GM12878 (cell line): ENCODE measurements at regions not wholly inside any gene's neighbourhood (a gene's known extent, or its start where the extent isn't known, plus 50 kb on each side); places are given as distances from the start of the nearest gene placed in this dataset.

ENCODE experiments used
- CBX5 ChIP-seq: sonication (generic); IDR thresholded peaks from 2 replicates; pipeline ENCODE4 v1.6.1; 2016; ENCODE audit warnings: low read depth, moderate library complexity, mild to moderate bottlenecking, inconsistent platforms
- IKZF1 ChIP-seq: fragments of 450-650 bp; conservative IDR thresholded peaks from 2 replicates; pipeline ENCODE4 v1.6.1; 2017; ENCODE audit warnings: antibody characterized with exemption, mild to moderate bottlenecking
- MEF2B ChIP-seq: fragments of 450-650 bp; IDR thresholded peaks from 2 replicates; pipeline ENCODE4 v1.6.1; 2018; ENCODE audit warnings: mild to moderate bottlenecking, moderate library complexity; ENCODE audit not compliant: partially characterized antibody, poor library complexity, severe bottlenecking
- RUNX3 ChIP-seq: IDR thresholded peaks from 2 replicates; pipeline ENCODE4 v1.6.1; 2012; ENCODE audit warnings: low read length, inconsistent platforms
- SUPT20H ChIP-seq: IDR thresholded peaks from 2 replicates; pipeline ENCODE4 v1.6.1; 2011; ENCODE audit warnings: low read depth, mild to moderate bottlenecking, low read length, moderate library complexity, borderline replicate concordance; ENCODE audit not compliant: control insufficient read depth
- TF ChIP-seq, protein P1 (sequence below): fragments of 450-650 bp; IDR thresholded peaks from 2 replicates; pipeline ENCODE4 v1.6.1; 2016; ENCODE audit warnings: mild to moderate bottlenecking
- TF ChIP-seq, protein P2 (sequence below): fragments of 450-650 bp; IDR thresholded peaks from 2 replicates; pipeline ENCODE4 v1.6.1; 2016; ENCODE audit warnings: mild to moderate bottlenecking, moderate library complexity, borderline replicate concordance
- TF ChIP-seq, protein P3 (sequence below): fragments of 150-350 bp; IDR thresholded peaks from 2 replicates; pipeline ENCODE4 v1.6.1; 2014; ENCODE audit warnings: mild to moderate bottlenecking, low read depth, low read length
- TF ChIP-seq, protein P4 (sequence below): IDR thresholded peaks from 2 replicates; pipeline ENCODE4 v1.6.1; 2012; ENCODE audit warnings: low read depth, low read length, improper control_type of control experiment

DNA sequence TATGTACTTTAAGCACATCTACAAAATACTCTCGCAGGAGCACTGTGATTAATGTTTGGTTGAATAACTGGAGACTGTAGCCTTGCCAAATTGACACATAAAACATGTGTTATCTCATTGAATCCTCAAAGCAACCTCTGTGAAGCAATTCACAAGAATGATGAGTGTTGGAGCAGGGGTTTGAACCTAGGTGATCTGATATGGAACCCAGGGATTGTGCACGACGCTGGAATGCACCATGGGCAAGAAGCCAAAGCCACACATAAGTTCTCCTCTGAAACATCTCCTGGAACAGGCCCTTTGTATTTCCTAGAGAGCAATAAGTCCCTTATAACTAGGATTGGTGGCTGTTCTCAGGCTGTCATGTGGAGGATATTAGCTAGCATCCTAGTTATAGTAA is 124.6 kb upstream of the IVNS1ABP start (continued):
- TF ChIP-seq, protein P1, sequence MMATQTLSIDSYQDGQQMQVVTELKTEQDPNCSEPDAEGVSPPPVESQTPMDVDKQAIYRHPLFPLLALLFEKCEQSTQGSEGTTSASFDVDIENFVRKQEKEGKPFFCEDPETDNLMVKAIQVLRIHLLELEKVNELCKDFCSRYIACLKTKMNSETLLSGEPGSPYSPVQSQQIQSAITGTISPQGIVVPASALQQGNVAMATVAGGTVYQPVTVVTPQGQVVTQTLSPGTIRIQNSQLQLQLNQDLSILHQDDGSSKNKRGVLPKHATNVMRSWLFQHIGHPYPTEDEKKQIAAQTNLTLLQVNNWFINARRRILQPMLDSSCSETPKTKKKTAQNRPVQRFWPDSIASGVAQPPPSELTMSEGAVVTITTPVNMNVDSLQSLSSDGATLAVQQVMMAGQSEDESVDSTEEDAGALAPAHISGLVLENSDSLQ, result no peak
- no peak for TF ChIP-seq CBX5
- no peak for TF ChIP-seq RUNX3
- TF ChIP-seq, protein P2, sequence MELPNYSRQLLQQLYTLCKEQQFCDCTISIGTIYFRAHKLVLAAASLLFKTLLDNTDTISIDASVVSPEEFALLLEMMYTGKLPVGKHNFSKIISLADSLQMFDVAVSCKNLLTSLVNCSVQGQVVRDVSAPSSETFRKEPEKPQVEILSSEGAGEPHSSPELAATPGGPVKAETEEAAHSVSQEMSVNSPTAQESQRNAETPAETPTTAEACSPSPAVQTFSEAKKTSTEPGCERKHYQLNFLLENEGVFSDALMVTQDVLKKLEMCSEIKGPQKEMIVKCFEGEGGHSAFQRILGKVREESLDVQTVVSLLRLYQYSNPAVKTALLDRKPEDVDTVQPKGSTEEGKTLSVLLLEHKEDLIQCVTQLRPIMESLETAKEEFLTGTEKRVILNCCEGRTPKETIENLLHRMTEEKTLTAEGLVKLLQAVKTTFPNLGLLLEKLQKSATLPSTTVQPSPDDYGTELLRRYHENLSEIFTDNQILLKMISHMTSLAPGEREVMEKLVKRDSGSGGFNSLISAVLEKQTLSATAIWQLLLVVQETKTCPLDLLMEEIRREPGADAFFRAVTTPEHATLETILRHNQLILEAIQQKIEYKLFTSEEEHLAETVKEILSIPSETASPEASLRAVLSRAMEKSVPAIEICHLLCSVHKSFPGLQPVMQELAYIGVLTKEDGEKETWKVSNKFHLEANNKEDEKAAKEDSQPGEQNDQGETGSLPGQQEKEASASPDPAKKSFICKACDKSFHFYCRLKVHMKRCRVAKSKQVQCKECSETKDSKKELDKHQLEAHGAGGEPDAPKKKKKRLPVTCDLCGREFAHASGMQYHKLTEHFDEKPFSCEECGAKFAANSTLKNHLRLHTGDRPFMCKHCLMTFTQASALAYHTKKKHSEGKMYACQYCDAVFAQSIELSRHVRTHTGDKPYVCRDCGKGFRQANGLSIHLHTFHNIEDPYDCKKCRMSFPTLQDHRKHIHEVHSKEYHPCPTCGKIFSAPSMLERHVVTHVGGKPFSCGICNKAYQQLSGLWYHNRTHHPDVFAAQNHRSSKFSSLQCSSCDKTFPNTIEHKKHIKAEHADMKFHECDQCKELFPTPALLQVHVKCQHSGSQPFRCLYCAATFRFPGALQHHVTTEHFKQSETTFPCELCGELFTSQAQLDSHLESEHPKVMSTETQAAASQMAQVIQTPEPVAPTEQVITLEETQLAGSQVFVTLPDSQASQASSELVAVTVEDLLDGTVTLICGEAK, result no peak
- no peak for TF ChIP-seq IKZF1
- TF ChIP-seq MEF2B, result no peak
- TF ChIP-seq SUPT20H, result no peak
- TF ChIP-seq, protein P3, sequence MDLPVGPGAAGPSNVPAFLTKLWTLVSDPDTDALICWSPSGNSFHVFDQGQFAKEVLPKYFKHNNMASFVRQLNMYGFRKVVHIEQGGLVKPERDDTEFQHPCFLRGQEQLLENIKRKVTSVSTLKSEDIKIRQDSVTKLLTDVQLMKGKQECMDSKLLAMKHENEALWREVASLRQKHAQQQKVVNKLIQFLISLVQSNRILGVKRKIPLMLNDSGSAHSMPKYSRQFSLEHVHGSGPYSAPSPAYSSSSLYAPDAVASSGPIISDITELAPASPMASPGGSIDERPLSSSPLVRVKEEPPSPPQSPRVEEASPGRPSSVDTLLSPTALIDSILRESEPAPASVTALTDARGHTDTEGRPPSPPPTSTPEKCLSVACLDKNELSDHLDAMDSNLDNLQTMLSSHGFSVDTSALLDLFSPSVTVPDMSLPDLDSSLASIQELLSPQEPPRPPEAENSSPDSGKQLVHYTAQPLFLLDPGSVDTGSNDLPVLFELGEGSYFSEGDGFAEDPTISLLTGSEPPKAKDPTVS, result no peak
- TF ChIP-seq, protein P4, sequence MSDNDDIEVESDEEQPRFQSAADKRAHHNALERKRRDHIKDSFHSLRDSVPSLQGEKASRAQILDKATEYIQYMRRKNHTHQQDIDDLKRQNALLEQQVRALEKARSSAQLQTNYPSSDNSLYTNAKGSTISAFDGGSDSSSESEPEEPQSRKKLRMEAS, result no peak
